ENCODE measurements at regions not wholly inside any gene's neighbourhood (a gene's known extent, or its start where the extent isn't known, plus 50 kb on each side); places are given as distances from the start of the nearest gene placed in this dataset.

- ChIA-PET POLR2A (no interaction called here), CTCF (no interaction called here), RAD21 (ENCODE audit: low non-redundant PET in 1 of 2, low total read pairs in 2 of 2, uncharacterized antibody in 2 of 2, unreplicated experiment in 2 of 2) (no interaction called here)
- no peak overlapping the region for H3K4me3 ChIP-seq (replicated peaks in 1 of 2; ENCODE audit: low read depth in 1 of 2, low read length in 2 of 2)
- no peaks in the 10 kb centered on the region for H3K9me2 ChIP-seq (ENCODE audit: insufficient read depth)
- DNase-seq (ENCODE audit: low read depth, low spot score): no peak
- H3K27ac ChIP-seq (ENCODE audit: low read depth, low read length): no peak overlapping the region
- H4K20me1 ChIP-seq (ENCODE audit: insufficient read depth): no peaks in the 10 kb centered on the region
- no peaks in the 10 kb centered on the region for H3K4me1 ChIP-seq (ENCODE audit: control insufficient read depth in 1 of 2, insufficient read depth in 2 of 2, low read length in 2 of 2)
- BruUV-seq (replicated peaks): no TSS peak
- intact Hi-C loops (cut with micrococcal nuclease): no loop called here
- H2AFZ ChIP-seq (ENCODE audit: low read depth, low read length, poor library complexity, severe bottlenecking): no peak overlapping the region
- H3K9ac ChIP-seq (ENCODE audit: low read length): no peak overlapping the region
- no peak for ATAC-seq
- H3K79me2 ChIP-seq (ENCODE audit: insufficient read depth, low read length): no peaks in the 10 kb centered on the region
- H3K27me3 ChIP-seq (ENCODE audit: insufficient read depth, low read length): peaks cover 21% of the 10 kb centered on the region; the same call in 1 of the 2 replicates
- H3K36me3 ChIP-seq (ENCODE audit: control insufficient read depth in 1 of 2, insufficient read depth in 2 of 2, low read length in 2 of 2): no peaks in the 10 kb centered on the region
- no peak overlapping the region for H3K4me2 ChIP-seq (ENCODE audit: low read length)
- no peak for TF ChIP-seq ATF3 (IDR thresholded peaks at IDR 0.05)
- TF ChIP-seq ELF1 (IDR thresholded peaks at IDR 0.05; ENCODE audit: borderline replicate concordance, low read depth): no peak
- no peak for TF ChIP-seq YY1 (IDR thresholded peaks at IDR 0.05; ENCODE audit: extremely low read depth, insufficient replicate concordance, low read depth, low read length)
- no peak for TF ChIP-seq SRF (IDR thresholded peaks at IDR 0.05; ENCODE audit: low read depth)
- no peak for TF ChIP-seq SIN3A (IDR thresholded peaks at IDR 0.05; ENCODE audit: low read depth)
- TF ChIP-seq SP1 (IDR thresholded peaks at IDR 0.05; ENCODE audit: low read depth): no peak
- TF ChIP-seq POLR2AphosphoS5 (IDR thresholded peaks at IDR 0.05; ENCODE audit: low read depth, low read length): no peak
- no peak for TF ChIP-seq EGR1 (IDR thresholded peaks at IDR 0.05; ENCODE audit: low read depth)
- TF ChIP-seq RAD21 (IDR thresholded peaks at IDR 0.05; ENCODE audit: low read depth): no peak
- no peak for TF ChIP-seq MAX (IDR thresholded peaks at IDR 0.05)
- no peak for TF ChIP-seq FOSL1 (IDR thresholded peaks at IDR 0.05; ENCODE audit: low read depth)
- TF ChIP-seq ZFX (IDR thresholded peaks at IDR 0.05): no peak
- TF ChIP-seq CEBPB (IDR thresholded peaks at IDR 0.05; ENCODE audit: low read depth): no peak
- TF ChIP-seq EZH2phosphoT487 (IDR thresholded peaks at IDR 0.05; ENCODE audit: borderline replicate concordance): no peak
- no peak for TF ChIP-seq JUND (IDR thresholded peaks at IDR 0.05)
- TF ChIP-seq EZH2 (IDR thresholded peaks at IDR 0.05): no peak
- no peaks in the 10 kb centered on the region for H3K9me3 ChIP-seq (ENCODE audit: control insufficient read depth in 1 of 2, insufficient read depth in 1 of 2, low read depth in 1 of 2, low read length in 2 of 2)
Measured at GRCh38 chr6:168192195-168192900, 113.3 kb upstream of the FRMD1 start.
